GM12872 (cell line): ENCODE measurements at regions not wholly inside any gene's neighbourhood (a gene's known extent, or its start where the extent isn't known, plus 50 kb on each side); places are given as distances from the start of the nearest gene placed in this dataset.

ENCODE experiments used
- CTCF ChIP-seq: IDR thresholded peaks from 3 replicates; pipeline ENCODE4 v1.5.1; 2011; ENCODE audit warnings: low read depth, mild to moderate bottlenecking, low read length, moderate library complexity; ENCODE audit not compliant: insufficient read depth

GRCh38 chr11:92384358-92384757, 159.7 kb downstream of the FAT3 start:
- TF ChIP-seq CTCF = no peak

DNA sequence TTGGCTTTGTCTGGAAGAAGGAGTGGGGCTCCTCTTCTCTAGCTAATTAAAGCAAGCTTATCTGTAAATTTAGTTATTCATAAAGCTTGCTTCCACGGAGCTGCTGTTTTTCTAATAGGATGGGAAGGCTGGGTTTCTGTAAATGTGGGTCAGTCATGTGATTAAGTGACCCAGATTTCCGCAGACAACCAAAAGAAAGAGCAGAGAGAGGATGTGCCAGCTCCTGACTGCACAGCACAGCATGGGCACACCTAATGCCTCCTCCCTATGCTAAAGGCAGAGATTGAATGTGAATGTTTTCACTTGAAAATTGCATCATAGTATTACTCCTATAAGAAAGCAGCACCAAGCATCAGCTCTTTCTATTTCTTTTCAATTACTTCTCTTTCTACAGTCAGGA, 160.2 kb downstream of the FAT3 start:
- TF ChIP-seq CTCF = no peak

- TF ChIP-seq CTCF = no peak
Measured at GRCh38 chr11:92386577-92386976, 162.0 kb downstream of the FAT3 start.

DNA sequence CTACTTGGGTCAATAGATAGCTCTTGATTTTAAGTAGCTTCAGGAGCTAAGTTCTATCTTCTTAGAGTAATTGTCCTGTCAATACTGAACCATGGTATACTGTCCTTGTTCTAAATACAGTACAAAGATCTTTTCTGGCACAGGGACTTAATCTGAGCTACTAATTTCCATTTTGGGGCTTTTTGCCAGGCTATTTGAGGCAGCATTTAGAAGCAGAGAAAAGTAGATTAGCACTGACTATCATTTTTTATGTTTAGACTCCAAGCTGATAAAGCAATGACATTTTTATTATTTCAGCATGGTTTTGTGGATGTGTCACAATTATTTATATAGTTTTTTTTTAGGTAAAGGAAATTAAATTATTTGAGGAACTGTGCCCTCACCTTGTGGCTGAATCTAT, 163.2 kb downstream of the FAT3 start:
- TF ChIP-seq CTCF = no peak

DNA sequence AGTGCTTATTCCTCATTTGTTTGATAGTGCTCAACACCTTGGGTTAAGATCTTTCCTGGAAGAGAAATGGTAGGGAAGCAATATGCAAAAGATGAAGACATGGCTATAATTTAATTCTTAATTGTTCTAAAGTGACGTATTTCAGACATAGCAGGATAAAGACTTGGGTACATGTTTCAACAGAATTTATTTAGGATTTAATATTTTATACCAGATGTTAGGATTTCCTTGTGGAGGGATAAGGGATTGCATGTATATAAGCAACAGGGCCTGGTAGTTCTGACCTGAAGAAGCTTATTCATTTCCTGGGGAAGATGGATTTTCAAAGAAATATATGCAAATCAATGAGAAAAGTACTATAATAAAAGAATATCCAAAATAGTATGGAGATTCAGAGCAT, 163.8 kb downstream of the FAT3 start:
- TF ChIP-seq CTCF = peak; percentile 1; the same call in 1 of the 3 replicates

GRCh38 chr11:92390783-92391182, 166.2 kb downstream of the FAT3 start:
- no peak for TF ChIP-seq CTCF

DNA sequence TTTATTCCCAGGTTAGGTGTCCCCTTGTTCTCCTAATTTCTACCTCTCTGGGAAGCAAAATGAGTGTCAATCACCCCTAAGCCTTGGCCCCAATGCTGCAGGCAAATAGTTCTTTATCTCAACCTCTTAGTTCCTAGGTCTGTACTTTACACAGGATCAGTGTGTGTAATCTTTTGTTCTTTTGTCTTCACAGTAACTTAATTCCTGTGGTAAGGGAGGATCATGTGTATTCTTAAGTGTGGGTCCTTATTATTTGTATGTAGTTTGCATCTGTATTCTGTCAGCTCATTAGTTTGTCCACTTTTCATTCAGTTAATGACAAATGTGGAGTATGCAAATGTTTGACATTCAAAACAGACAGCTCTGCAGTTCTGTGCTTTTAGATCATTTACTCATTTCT, 166.7 kb downstream of the FAT3 start:
- TF ChIP-seq CTCF = no peak

- TF ChIP-seq CTCF = no peak
Measured at GRCh38 chr11:92391808-92392207, 167.2 kb downstream of the FAT3 start.
